ENCODE measurements at regions not wholly inside any gene's neighbourhood (a gene's known extent, or its start where the extent isn't known, plus 50 kb on each side); places are given as distances from the start of the nearest gene placed in this dataset.

- no peak overlapping the region for H3K23ac ChIP-seq (ENCODE audit: low read depth, low read length)
- H3K4ac ChIP-seq (ENCODE audit: low read depth, low read length) = no peak overlapping the region
- H2BK15ac ChIP-seq (ENCODE audit: low read depth, low read length) = no peak overlapping the region
- H3K9me1 ChIP-seq (ENCODE audit: insufficient read depth, low read length) = no peaks in the 10 kb centered on the region
- no peak overlapping the region for H4K8ac ChIP-seq (ENCODE audit: low read depth in 2 of 2, low read length in 2 of 2)
- no peaks in the 10 kb centered on the region for H3K36me3 ChIP-seq (ENCODE audit: control insufficient read depth, insufficient read depth, low read length)
- no peaks in the 10 kb centered on the region for H3K79me1 ChIP-seq (ENCODE audit: low read depth in 1 of 2, low read length in 2 of 2)
- dilution Hi-C loops (cut with HindIII; ENCODE audit: low sequenced_read_pairs, unreplicated experiment) = no loop called here
- no peak overlapping the region for H4K5ac ChIP-seq (ENCODE audit: low read depth, low read length)
- no peak overlapping the region for H3K56ac ChIP-seq (ENCODE audit: extremely low read depth, insufficient read depth, low read length)
- no peak overlapping the region for H2AFZ ChIP-seq (replicated peaks; ENCODE audit: low read length, poor library complexity)
- no peak overlapping the region for H3K18ac ChIP-seq (ENCODE audit: low read depth, low read length)
- POLR2A ChIA-PET (ENCODE audit: unreplicated experiment) = no interaction called here
- TF ChIP-seq ELK1 (IDR thresholded peaks at IDR 0.05; ENCODE audit: borderline replicate concordance, low read depth, low read length) (no peak), CEBPB (IDR thresholded peaks at IDR 0.05; ENCODE audit: low read depth, low read length) (peak; percentile 43; the same call in 1 of the 2 replicates)
- H3K4me1 ChIP-seq (ENCODE audit: control insufficient read depth, insufficient read depth, low read length) = no peaks in the 10 kb centered on the region
- no peak overlapping the region for H3K4me2 ChIP-seq (ENCODE audit: low read depth, low read length)
- H2AK9ac ChIP-seq (replicated peaks; ENCODE audit: low read depth, low read length, poor library complexity) = no peak overlapping the region
- H3K27ac ChIP-seq (ENCODE audit: insufficient read depth, low read length) = no peak overlapping the region
- no peak overlapping the region for H2BK5ac ChIP-seq (ENCODE audit: low read depth, low read length, poor library complexity, severe bottlenecking)
- H4K20me1 ChIP-seq (ENCODE audit: insufficient read depth, low read length) = no peaks in the 10 kb centered on the region
- H3K9ac ChIP-seq (ENCODE audit: low read depth, low read length) = no peak overlapping the region
- H3K27me3 ChIP-seq (ENCODE audit: control insufficient read depth, insufficient read depth, low read length) = no peaks in the 10 kb centered on the region
- DNase-seq = no peak
- no peak overlapping the region for H3K14ac ChIP-seq (replicated peaks; ENCODE audit: low read depth, low read length)
- H3K9me3 ChIP-seq (ENCODE audit: control insufficient read depth, insufficient read depth, low read length) = 0 out of 2 replicates have a peak, but pooled peaks cover 2% of the 10 kb centered on the region
- no peak overlapping the region for H2AK5ac ChIP-seq (ENCODE audit: low read depth, low read length)
- in situ Hi-C loops (cut with MboI; ENCODE audit: low sequenced_read_pairs) = no loop called here
- CTCF ChIA-PET = no interaction called here
- no peak overlapping the region for H3K4me3 ChIP-seq (ENCODE audit: insufficient read depth, low read depth, low read length)
- intact Hi-C loops (cut with micrococcal nuclease) = no loop called here
- no CpG with 5 or more reads among the region's 4 CpGs for WGBS, 2 experiments (ENCODE audit: extremely low coverage in 2 of 2, insufficient read length in 1 of 2)
- H4K91ac ChIP-seq (ENCODE audit: insufficient read depth, low read depth, low read length) = no peak overlapping the region
- no peak for ATAC-seq (ENCODE audit: low read depth)
- no TSS peak for BruUV-seq (replicated peaks)
- no peak overlapping the region for H2BK20ac ChIP-seq (ENCODE audit: low read depth, low read length)
- no peak overlapping the region for H2BK120ac ChIP-seq (ENCODE audit: low read depth, low read length)
Measured at GRCh38 chr2:166634706-166635105, 140.7 kb upstream of the SCN7A start.
